HG02852 (cell line): ENCODE measurements at regions not wholly inside any gene's neighbourhood (a gene's known extent, or its start where the extent isn't known, plus 50 kb on each side); places are given as distances from the start of the nearest gene placed in this dataset.

ENCODE experiments used
- ATAC-seq: cut with Tn5 transposase; IDR thresholded peaks from one replicate; pipeline ENCODE4 v1.9.1; 2021; ENCODE audit warnings: mild to moderate bottlenecking, moderate library complexity; ENCODE audit not compliant: unreplicated experiment

DNA sequence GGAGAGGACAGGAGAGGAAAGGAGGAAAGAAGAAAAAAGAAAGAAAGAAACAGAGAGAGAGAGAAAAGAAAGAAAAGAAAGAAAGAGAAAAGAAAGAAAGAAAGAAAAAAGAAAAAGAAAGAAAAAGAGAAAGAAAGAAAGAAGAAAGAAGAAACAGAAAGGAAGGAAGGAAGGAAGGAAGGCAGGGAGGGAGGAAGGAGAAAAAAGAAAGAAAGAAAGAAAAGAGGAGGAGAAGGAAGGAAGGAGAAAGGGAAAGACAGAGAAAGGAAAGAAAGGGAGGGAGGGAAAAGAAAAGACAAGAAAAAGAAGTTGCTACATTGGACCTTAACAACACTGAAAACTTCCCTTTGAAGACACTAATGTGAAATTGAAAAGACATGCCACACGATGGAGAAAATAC is 56.6 kb upstream of the CCL2 start:
- ATAC-seq: no peak

DNA sequence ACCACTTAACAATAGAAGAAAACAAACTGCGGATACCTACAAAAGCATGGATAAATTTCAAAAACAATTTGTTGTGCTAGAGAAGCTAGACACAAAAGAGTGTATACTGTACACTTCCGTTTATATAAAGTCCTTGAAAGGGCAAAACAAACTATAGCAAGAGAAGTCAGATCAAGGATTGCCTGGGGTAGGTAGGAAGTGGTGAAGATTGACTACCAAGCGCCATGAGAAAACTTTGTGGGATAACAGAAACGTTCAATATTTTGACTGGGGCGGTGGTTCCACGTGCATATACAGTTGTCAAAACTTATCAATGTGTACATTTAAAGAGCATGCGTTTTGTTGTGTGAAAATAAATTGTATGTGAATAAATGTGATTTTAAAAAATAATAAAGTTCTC is 55.6 kb upstream of the CCL2 start:
- ATAC-seq: no peak

DNA sequence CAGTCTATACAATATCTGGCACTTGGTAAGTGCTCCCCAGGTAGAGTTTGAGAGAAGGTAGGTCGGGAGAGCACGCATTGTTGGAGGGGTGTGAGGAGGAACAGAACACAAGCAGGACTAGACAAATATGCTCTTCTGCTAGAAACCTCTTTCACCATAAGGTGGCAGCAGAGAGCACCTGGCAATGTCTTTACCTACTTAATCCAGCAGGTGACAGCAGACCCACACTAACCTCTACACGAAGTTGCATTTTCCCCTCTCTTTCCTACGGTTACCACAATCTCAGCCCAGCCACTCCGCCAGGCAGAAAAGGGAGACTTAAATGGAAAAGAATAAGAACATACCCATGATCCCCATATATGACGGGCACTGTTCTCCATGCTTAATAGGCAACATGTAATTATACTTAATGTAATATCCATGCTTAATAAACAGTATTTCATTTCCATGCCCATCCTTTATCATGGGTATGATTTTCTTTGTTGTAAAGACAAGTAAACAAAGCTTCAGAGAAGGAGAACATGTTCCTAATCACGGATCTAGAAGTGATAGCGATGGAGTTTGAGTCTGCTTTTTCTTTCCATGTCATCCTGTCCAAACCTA is 55.1 kb upstream of the CCL2 start:
- ATAC-seq: no peak

DNA sequence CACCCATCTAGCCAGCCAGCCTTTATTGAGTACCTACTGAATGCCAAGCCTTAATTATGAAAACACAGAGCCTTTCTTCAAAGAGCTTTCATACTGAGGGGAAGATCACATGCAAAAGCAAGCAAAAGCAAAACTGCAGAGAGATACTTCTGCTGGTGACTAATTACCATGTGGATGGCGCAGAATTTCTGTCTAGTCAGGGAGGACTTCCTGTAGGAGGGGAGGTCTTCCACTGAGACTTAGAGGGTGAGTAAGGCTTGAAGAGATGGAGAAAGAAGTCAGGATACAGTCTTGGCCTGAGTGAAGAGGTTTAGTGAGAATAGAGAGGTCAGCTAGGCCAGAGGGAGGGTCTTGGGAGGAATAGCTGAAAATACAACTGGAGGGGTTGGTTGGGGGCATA is 53.9 kb upstream of the CCL2 start:
- ATAC-seq: no peak

DNA sequence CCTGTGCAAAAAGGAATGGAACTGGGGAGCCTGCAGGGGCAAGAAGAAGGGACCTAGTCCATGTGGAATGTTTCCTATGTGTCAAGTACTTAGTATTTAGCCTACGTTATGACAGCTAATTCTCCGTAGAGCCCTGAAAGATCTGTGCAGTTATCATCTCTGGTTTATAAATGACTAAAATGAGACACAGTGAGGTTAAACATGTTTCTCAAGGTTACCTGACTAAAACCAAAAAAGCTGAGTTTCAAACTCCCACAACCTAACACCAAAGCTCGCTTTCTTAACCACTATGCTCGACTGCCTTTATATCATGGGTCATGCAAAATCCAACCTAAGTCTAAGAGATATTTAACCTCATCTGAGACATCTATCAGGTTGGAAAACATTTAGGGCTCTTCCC is 53.3 kb upstream of the CCL2 start:
- ATAC-seq: peak; percentile 51

DNA sequence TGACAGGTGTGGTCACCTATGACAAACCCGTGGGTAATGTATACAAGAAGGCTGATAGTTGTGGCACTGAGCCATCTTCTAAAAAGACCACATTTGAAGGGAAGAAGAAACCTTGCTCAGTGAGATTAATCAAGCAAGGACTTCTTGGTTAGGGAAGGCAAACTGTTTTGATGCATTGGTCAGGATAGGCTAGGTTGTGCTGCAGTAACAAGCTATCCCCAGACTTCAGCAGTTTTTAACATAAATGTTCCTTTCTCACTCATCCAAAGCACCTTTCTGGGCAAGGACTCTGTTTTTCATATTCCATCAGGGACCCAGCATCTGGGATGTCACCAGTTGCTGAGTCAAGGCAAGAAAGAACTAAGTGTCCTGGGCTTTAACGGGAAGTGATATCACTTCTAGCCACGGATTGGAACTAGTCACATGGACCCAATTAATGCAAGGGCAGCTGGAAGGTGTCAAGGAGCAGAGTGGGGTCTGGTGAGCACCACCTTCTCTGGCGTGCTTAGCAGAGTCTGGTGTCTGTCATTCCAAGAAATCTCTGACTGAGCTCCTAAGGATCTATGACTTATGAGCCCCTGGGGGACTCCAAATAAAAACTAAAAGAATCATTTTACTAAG is 52.0 kb upstream of the CCL2 start:
- no peak for ATAC-seq

DNA sequence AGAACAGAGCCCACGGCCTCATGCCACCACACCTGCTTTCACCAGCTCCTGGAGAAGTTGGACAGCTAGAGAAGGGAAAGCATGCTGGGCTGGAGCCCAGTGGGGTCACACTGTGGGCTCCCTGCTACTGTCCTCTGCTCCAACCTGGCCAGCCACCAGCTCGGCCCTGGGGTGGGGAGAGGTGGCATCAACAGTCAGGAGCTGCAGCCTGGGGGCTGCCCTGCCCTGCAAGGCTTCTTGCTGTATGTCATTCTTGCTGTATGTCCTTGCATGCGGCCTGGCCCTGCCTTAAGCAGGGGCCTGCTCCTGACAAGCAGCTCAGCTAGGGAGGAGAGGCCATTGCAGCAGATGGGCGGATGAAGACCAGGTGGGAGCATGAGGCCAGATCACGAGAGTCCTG is 50.7 kb upstream of the CCL2 start:
- no peak for ATAC-seq
